HS-5 (cell line): ENCODE measurements at regions not wholly inside any gene's neighbourhood (a gene's known extent, or its start where the extent isn't known, plus 50 kb on each side); places are given as distances from the start of the nearest gene placed in this dataset.
"Not testable (repeated sequence)": the region's sequence is repeated elsewhere in the genome, so short reads cannot be mapped to it uniquely, and the experiment has no call there.

Experiments
- DNase-seq: peaks from one replicate; pipeline ENCODE4 v3.0.0-alpha.2; 2012; ENCODE audit warnings: low read depth

DNA sequence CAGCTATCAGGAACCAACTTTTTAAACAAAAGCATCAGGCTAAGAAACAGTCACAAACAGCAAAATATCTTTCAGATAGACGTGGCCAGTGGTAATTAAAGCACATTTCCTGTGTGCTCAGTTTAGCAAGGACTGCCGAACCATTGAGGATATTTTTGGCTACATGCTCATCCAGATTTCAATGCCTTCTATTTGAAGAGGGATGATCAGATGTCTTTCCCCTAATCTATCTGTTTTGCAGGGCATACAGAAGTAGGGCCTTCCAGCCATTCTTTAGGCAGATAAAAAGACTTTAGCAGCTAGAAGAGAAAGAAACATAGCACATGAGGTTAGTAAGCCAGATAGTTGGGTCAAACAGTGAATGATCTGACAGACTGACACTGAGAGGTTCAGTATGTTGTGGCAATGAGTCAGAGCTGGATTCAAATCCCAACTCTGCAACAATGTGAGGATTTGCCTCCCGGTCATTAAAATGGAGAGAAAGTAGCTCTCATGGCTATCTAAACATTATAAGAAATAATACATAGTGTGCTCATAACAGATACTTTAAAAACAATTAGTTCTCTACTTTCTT is 100.0 kb upstream of the PRKG2 start:
- DNase-seq, result no peak

DNA sequence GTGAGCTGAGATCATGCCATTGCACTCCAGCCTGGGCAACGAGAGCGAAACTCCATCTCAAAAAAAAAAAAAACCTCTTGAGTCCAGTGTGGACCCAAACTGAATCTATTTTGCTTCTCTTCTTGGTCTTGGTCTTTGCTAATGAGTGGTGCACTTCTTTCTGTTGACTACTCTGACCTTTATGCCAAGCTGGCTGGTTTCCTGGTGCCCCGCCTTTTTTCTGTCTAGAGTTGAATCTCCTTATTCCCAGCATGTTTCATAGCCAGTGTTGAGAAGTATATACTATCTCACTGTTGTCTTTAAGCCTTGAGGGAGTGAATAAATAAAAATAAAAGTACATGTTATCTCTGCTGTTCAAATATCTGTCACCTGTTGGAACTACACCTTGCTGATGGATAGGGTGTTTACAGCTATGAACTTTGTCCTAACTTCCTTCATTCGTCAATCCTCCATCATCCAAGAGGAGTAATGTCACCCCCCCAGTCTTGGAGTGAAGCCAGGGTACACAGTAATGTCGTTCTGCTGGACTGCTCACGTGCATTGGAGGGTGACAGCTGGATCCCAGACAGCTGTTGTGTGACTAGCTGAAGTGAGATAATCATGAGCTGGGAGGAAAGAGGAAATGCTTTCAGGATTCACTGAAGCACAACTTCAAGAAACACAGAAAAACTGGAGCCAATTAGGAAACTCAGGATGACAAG is 99.3 kb upstream of the PRKG2 start:
- peak; percentile 45 for DNase-seq

DNA sequence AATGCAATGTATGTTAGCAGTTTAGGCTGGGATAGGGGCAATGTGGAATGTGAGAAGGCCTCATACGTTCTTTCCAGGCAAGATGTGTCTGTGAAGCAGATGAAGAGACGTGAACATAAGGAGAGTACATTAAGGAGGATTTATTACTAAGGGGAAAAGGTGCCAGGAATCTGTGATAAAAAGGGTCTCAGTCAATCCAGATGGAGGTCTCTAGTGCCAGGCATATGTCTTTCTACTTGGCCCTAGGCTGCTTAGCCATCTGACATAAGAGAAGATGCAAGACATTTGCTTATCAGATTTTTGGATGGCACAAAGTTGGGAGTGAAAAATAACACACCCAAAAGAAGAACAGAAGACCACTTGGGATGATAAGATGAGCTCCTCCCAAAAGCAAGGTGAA is 93.0 kb upstream of the PRKG2 start:
- DNase-seq, result no peak

DNA sequence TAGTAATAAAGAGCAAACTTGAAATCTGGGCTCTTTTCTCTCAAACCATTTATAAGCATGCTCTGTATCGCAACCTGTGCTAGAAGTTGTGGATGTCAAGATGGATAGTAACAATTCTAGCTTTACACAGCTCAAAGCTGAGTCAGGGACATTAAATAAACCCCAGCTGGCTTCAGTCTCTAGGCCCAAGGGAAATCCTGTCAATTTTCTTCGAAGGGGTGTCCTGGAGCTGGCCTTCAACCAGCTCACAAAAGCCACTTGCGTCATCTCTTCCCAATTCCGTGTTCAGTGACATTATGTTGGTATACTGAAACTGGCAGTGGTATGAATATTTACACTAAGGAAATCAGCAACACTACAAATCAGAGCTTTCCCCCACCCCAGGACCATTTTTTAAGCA is 89.8 kb upstream of the PRKG2 start:
- no peak for DNase-seq

DNA sequence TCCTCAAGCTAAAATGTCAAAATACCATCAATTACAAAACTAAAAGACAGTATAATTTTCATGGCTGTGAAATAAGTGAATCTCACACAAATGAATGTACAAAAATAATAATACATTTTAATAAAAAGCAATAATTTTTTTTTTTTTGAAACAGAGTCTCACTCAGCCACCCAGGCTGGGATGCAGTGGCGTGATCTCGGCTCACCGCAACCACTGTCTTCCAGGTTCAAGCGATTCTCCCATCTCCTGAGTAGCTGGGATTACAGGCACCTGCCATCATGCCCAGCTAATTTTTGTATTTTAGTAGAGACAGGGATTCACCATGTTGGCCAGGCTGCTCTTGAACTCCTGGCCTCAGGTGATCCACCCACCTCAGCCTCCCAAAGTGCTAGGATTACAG is 85.3 kb upstream of the PRKG2 start:
- not testable (repeated sequence) for DNase-seq

DNA sequence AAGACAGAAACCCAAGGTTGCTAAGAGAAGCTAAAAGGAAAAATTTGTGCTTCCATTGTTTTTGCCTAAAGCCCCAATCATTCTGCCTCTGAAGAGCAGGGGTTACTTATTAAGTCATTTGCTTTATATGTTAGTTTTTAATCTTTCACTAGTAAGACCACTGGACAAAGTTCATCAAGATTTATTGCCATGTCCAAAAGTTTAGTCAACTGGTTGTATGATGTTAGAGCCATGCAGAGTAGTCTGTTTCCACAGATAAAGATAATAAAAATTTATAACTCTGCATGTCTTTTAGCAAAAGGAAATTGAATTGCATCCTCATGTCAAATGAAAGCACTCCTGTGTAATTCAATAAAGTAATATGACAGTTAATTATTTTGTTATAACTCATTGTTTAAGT is 75.8 kb upstream of the PRKG2 start:
- no peak for DNase-seq

DNA sequence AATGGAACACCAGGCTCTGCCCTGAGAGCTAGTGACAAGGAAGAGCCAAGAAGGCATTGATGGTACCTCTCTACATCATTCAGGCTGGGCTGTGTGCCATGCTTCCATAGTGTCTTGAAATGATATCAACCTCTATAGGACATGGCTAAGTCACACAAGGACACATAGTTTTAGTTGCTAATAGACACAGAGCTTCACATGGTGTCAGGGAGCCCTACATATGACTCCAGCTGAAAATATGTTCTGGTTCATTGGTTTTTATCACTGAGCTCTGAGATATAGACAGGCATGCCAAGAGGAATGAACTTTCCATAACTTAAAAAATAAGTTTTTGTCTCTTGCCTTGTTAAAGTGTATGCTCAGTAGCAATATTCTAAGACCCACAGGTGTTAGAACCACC is 72.1 kb upstream of the PRKG2 start:
- no peak for DNase-seq

DNA sequence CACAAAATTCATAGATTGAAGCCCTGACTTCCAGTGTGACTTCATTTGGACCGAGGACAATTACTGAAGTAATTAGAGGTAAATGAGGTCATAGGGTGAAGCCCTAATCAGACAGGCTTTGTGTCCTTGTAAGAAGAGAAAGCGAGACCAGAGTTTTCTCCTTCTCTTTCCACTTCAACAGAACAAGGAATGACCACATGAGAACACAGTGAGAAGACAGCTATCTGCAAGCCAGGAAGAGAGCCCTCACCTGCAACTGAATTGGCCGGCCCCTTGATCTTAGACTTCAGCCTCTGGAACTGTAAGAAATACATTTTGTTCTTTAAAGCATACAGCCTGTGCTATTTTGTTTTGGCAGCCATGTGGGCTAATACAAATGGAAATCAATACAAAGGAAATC is 67.1 kb upstream of the PRKG2 start:
- DNase-seq, result no peak

DNA sequence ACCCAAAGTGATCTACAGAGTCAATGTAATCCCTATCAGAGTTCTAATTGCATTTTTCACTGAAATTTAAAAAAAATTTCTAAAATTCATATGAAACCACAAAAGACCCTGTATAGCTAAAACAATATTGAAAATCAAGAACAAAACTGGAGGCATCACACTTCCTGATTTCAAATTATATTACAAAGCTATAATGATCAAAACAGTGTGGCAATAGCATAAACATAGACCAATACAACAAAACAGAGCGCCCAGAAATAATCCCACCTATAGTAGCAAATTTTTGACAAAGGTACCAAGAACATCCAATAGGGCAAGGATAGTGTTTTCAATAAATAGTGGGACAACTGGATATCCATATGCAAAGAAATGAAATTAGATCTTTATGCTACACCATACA is 59.4 kb upstream of the PRKG2 start:
- DNase-seq, result no peak

DNA sequence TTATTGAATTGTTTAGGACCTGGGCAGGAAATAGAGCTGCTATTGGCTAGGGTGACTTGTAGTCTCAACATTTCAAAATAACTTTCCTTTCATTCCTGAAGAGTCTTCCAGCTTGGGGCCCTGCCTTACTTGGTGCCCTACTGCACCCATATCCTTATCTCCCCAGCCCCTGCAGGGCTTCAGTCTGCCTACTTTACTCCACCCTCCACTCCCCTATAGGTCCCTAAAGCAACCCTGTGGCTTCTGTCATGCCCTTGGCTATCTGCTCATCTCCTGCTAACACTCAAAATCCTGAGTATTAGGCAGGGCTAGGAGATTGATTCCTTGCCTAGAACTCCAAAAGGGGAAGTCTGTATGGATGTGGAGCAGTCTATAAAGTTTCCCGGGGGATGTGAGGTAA is 57.6 kb upstream of the PRKG2 start:
- no peak for DNase-seq
